AG10803 (cell line): ENCODE measurements at regions not wholly inside any gene's neighbourhood (a gene's known extent, or its start where the extent isn't known, plus 50 kb on each side); places are given as distances from the start of the nearest gene placed in this dataset.
A peak's percentile ranks its signal among the peaks of the same experiment; 100 is the strongest.

Source experiments
- DNase-seq: peaks from one replicate; pipeline ENCODE4 v3.0.0; 2010; ENCODE audit warnings: low read depth
- H3K4me3 ChIP-seq: 2 replicates; pipeline ENCODE4 v1.5.1; 2011; ENCODE audit warnings: mild to moderate bottlenecking, low read length, control low read depth
- TF ChIP-seq, protein P1 (sequence below): conservative IDR thresholded peaks from 2 replicates; pipeline ENCODE4 v1.5.1; 2011; ENCODE audit warnings: mild to moderate bottlenecking, low read length, control low read depth, inconsistent platforms

DNA sequence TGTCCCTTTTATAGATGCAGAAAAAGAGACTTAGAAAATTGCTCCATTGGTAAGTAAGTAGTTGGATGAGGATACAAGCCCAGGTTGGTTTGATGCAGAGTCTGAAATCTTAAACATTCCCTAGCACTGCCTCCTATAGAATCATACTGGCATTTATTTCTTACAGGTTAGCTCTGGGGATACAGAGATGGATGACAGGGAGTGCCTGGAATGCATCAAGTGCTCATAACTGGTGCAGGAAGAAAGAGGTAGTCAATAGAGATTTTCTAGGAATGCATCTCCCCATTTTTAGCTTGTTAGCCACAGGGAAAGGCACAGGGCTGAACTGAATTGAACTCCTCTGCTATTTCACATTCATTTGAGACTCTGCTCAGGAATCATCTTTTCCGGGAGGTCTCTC is 269.0 kb upstream of the USP24 start:
- no peak overlapping the region for H3K4me3 ChIP-seq
- TF ChIP-seq, protein P1, sequence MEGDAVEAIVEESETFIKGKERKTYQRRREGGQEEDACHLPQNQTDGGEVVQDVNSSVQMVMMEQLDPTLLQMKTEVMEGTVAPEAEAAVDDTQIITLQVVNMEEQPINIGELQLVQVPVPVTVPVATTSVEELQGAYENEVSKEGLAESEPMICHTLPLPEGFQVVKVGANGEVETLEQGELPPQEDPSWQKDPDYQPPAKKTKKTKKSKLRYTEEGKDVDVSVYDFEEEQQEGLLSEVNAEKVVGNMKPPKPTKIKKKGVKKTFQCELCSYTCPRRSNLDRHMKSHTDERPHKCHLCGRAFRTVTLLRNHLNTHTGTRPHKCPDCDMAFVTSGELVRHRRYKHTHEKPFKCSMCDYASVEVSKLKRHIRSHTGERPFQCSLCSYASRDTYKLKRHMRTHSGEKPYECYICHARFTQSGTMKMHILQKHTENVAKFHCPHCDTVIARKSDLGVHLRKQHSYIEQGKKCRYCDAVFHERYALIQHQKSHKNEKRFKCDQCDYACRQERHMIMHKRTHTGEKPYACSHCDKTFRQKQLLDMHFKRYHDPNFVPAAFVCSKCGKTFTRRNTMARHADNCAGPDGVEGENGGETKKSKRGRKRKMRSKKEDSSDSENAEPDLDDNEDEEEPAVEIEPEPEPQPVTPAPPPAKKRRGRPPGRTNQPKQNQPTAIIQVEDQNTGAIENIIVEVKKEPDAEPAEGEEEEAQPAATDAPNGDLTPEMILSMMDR, result no peak
- DNase-seq, result peak; percentile 33

DNA sequence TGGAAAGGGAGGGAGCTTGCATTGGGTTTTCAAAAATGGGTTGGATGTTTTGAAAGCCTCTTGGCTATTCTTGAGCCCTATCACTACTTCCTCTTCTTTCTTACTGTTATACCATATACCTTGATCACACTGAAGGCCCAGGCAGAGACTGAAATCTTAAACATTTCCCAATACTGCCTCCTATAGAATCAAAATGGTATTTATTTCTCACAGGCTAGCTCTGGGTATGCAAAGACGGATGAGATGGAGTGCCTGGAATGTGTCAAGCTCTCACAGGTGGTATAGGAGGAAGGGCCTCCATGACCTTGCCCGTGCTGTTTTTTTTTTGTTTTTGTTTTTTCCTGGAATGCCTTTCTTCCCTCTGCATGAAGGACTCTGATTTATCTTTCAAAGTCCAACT is 268.4 kb upstream of the USP24 start:
- H3K4me3 ChIP-seq, result no peak overlapping the region
- TF ChIP-seq, protein P1, result no peak
- no peak for DNase-seq

DNA sequence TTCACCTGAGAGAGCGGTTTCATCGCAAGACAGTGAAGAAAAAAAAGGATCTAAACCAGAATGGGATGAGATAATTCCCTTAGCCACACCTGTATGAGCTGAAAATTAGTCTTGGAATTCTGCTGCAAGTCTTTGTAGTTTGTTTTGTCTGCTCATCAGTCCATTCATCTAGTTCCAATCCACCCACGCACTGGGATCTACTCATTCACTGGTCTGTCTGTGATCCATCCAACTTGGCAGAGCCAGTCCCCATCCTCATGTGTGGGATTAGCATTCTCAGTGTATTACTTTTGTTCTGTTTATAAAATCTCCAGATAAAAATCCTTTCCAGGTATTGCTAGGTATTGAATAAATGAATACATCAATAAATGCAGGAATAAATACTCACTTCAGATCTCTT is 266.5 kb upstream of the USP24 start:
- TF ChIP-seq, protein P1, result no peak
- DNase-seq, result peak; percentile 46
- no peak overlapping the region for H3K4me3 ChIP-seq

DNA sequence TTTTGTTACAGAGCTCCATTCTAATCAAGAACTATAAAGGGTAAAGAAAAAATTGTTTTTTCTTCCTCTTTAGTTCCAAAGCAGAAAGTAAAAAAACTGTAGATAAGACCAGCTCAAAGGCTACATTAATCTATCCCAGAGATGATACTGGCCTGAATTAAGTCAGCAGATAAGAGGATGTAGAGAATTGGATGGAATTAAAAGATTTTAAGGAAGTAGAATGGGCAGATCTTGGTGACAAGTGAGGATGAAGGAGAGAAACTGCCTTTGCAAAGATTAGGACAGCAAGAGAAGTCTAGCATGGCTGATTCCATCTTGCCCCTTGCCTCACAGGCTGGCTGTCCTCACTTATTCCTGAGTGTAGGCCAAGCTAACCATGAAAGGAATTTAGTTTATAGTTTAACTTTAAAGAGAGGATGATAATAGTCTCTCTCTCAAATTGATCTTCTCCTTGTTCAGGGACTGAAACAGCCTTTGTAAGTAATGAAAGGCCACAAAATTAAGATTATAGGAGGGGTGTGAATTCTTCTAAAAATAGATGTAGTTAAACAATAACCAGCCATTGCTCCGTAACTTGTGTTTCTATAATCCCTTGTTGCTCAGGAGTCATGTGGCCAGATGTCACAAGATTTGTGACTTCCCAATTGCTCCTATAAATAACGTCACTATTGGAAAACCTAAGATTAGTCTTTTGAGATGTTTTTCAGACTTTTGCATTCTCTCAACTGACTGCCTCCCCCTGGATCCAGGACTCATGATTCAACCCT is 265.0 kb upstream of the USP24 start:
- no peak overlapping the region for H3K4me3 ChIP-seq
- TF ChIP-seq, protein P1, result no peak
- DNase-seq, result no peak

DNA sequence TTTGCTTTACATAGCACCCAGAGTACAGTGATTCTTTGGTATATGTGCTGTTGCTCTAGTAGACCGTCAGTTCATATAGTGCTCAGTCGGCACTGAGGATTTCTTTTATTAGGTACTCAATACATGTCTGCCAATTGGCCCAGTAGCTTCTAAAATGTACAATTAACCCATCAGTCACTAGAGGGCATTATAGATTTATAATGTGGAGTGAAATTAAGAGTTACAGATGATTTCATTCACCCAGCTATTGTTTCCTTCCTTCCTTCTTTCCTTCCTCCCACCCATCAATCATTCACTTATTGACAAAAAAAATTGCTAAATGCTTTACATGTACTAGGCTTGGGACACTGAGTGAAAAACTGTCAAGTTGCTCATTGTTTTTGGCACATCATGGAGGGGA is 263.6 kb upstream of the USP24 start:
- no peak overlapping the region for H3K4me3 ChIP-seq
- TF ChIP-seq, protein P1, result peak; percentile 27; the same call in 1 of the 2 replicates
- peak; percentile 30 for DNase-seq

DNA sequence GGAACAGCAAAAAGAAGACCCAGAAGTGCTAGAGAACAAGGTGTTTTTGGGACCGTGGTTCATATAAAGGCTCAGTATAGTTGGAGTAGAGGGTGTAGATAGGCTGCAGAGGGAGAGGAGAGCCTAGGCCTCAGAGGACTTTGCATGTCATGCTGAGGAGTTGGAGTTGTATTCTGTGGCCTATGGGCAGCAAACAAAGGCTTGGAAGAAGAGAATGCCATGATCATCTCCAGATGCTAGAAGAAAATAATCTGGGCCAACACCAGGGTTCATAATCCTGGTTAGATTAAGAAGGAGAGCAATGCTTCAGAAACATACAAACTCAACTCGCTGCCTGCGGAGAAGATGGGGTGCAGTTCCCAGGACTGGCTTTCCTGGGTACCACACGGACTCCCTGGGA is 262.8 kb upstream of the USP24 start:
- no peak for DNase-seq
- H3K4me3 ChIP-seq, result no peak overlapping the region
- TF ChIP-seq, protein P1, result no peak

DNA sequence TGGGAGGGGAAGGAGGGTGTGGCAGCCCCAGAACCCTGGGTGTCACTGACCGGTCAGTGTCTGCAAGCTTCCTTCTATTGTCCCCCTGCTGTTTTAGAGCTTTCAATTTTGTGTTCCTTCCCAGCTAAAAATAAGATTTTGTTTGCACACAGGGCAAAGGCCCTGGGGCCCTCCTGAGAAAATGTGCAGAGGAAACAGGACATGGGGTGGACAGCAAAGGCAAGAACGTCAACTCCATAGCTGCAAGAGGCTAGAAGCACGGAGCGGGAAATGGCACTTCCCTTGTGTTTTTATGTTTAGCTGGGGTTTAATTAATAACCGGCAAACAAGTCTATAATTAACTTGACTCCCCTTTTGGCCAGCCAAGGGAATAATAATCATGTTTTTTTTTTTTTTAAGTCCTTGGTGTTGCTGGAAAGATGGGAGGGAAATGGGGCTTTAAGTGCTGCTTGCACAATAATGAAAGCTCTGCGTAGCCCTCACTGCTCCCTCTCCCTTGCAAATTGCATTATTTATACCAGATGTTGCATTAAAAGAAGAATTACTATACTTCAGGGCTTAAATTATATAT is 261.4 kb upstream of the USP24 start:
- H3K4me3 ChIP-seq, result no peak overlapping the region
- peak; percentile 67 for DNase-seq
- TF ChIP-seq, protein P1, result no peak
